Activated CD4-positive, CD25-positive, alpha-beta regulatory T cell treated with anti-CD3 and anti-CD28 coated beads, Interleukin-2, amount 50 U/mL, for 72 hours (primary cell): ENCODE measurements at regions not wholly inside any gene's neighbourhood (a gene's known extent, or its start where the extent isn't known, plus 50 kb on each side); places are given as distances from the start of the nearest gene placed in this dataset.
"Not testable (repeated sequence)": the region's sequence is repeated elsewhere in the genome, so short reads cannot be mapped to it uniquely, and the experiment has no call there.

Experiments used
- DNase-seq: peaks from one replicate; pipeline ENCODE4 v3.0.0; 2021

DNA sequence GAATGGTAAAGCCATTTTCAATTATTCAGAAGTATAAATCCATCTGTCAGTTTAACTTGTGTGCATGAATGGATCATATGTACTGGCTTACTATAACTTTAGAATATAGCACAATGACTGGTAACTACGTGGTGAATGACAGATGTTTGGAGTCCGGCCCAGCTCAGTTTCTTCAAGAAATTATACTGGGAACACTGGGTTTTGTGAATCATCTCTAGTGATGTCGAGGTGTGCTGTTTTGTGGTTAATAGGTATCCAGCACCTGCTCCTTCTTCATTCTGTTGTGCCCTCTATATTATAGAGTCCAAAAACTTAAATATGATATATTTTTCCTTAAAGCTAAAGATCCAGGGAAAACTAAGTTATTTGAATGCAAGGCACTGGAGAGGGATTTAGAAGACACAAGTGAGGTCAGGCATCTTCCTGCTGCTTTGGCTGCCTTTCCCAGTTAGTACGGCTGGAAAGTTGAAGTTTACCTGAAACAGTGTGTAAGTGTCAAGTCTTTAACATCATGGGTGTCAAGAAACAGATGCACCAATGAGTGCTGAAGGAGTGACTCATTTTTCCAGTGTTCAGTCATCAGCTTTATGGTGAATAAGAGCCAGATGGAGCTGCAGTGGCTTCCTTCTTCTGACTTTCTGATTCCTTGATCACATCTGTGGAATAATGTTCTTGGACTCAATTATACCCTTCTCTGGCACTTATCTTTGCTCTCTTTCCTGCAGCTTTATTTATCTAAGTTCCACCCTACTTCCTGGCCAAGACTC is 1079.5 kb upstream of the CELF4 start:
- no peak for DNase-seq

DNA sequence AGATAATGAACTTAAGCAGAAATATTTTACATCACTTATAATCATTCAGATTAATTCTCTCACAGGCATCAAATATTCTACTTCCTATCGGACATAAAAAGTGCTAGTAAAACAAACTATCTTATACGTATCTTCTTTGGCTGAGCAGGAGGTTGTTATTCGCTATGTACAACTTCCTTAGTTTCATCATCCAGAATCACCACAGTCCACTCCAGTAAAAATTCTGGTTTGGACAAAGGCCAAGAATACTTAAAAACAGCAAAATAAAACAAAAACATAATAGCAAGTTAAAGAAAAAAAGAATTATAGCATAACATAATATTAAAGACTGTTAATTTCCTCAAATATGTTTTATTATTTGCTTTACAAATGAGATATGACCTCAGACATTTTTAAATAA is 1077.1 kb upstream of the CELF4 start:
- DNase-seq, result no peak

DNA sequence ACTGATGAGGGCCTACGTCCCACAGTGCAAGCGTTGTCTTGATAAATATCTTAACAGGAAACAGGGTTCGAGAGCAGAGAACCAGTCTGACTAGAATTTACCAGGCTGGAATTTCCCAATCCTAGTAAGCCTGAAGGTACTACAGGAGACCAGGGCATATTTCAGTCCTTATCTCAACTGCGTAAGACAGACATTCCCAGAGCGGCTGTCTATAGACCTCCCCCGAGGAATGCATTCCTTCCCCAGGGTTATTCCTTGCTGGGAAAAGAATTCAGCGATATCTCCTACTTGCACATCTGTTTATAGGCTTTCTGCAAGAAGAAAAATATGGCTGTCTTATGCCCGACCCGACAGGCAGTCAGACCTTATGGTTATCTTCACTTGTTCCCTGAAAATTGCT is 1074.1 kb upstream of the CELF4 start:
- not testable (repeated sequence) for DNase-seq

DNA sequence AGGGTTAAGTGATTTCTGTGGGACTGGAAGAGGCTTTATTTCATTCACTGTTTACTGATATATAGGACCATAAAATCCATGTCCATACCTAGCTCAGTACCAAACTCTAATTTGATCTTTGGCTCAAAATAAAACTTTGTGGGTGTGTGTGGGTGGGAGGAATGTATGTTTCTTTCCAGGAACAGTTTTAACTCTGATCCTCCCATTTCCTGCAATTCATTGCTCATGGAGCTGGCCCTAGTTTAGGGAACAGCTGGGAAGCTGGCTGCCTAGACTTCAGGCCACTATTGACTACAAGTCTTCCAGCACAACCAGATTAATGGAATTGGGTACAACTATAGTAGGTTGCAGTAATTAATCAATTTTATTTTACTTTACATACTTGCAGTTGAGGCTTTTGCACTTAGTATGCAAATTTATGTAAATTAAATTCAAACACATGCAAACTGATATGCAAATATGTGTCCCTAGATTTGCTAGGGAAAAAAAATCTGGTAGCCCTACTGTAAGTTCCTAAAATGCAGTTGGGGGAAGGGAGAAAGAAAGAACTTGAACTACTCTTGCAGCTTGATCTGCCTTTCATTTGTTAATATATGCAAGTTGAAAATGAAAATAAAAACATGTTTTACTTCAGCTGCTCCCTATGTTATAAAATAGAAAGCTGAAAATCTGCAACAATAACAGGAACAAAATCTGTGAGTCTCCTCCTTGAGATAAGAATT is 1070.3 kb upstream of the CELF4 start:
- DNase-seq, result no peak

DNA sequence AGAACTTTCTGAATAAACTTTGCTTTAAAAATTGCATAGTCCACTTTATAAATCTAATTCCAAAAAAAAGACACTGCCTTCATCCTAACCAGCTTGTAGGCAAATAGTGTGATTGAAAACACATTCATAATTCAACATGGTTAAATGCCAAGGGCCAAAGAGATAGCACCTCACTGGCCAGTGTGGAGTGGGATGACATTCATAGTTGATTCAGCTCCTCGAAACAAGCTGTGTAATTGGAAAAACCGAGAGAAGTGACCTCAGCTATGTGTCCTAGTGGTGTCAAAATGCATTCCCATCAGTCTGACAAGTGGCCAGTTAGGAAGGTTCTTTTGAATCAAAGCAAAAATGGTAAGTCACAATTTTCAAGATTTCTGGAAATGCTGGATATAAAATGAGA is 1068.5 kb upstream of the CELF4 start:
- DNase-seq, result no peak

DNA sequence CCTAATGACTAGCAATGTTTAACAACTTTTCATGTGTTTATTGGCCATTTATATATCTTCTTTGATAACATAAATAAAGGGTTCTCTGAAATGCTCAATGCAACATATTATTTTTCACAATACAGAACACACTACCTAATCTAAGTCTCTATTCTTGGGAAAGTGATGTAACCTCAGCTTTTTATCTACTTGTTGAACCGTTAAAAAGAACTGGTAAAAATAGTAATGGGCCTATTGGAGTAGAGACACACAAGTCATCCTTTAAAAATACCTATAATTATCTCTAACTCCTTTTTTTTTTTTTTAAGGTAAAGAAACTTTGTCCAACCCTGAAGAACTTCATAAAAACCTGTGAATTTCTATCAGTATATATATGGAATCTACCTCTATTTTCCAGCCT is 1067.7 kb upstream of the CELF4 start:
- DNase-seq, result no peak

DNA sequence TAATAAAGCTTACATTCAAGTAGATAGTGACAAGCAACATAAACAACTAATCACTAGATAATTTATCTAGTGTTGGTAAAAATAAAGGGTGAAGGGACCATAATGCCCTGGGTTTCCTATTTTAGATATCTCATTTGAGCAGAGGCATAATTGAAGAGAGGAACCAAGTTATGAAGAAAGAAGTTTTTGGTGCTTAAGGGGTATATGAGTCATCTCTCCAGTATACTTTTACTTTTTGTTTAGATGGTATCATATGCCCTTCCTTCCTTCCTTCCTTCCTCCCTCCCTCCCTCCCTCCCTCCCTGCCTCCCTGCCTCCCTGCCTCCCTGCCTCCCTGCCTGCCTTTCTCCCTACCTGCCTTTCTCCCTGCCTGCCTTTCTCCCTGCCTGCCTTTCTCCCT is 1053.5 kb upstream of the CELF4 start:
- DNase-seq, result no peak

DNA sequence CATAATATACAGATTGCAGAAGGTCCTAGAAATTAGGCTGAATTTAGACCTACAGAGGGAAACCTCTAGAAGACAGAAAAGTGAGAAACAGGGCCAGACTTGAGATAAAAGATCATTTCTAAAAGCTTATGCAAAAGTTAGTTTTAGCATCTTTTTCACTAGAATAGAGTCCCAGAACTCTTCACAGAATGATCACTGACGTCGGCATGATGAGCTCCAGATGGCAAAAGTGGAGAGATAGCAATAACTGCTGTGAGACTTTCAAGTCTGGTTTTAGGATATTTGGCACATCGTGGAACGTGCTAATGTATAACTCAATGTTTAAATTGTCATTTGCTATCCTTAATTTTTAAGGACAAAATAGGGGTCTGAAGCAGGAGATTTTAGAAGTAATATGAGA is 1050.7 kb upstream of the CELF4 start:
- no peak for DNase-seq

DNA sequence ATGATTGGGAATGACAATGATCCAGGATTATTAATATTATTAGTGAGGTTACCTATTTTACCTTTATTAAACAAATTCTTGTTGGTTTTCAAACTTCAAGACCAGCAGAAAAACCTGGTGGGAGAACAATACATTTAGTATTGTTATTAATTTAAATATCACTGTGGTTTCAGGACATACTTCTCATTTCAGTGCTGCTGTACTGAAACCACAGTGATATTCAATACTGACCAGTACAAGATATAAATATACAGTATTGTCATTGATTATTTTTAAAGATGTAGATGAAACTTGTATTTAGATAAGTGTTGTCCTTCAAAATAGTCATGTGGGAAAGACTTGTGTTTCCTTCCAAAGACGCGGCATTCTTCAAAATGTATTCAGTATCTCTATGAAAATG is 1047.3 kb upstream of the CELF4 start:
- DNase-seq, result no peak

DNA sequence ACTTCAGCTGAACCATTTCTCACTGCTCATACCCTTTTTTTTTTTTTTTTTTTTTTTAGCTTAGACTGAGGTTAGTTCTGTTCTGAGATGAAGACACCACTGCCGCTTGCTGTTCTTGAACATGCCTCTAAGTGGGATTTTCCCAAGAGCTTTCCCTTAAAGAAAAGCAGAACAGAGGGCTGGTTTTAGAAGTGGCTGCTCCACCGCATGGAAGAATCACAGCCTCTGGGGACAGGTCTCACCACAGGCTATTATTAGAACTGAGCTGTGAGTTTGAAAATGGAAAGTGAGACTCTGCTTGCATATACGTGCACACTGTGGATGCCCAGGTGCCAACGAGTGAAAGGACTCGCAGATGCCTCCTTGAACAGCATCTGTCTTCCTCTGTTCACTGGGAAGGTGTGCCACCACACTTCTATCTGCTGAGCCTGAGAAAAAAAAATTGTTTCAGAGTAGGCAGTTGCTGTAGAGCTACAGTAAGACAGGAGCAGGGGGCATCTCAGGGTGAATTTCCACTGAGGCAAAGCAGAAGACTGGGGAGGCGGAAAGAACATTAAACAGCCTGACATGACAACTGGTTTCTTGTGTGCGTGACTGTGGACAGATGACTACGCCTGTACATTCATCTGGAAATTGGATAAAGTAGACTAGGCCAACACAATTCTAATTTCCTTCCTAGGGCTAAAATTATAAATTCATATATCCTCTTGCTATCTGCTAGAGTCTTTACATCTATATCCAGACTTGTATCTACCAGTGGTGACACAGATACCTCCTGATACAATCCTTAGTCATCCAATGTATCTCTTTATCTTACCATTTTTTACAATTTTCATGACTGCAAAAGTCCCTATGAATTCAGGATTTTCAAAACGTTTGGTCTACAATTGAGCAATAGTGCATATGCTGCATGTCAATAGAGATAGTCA is 1045.7 kb upstream of the CELF4 start:
- no peak for DNase-seq

DNA sequence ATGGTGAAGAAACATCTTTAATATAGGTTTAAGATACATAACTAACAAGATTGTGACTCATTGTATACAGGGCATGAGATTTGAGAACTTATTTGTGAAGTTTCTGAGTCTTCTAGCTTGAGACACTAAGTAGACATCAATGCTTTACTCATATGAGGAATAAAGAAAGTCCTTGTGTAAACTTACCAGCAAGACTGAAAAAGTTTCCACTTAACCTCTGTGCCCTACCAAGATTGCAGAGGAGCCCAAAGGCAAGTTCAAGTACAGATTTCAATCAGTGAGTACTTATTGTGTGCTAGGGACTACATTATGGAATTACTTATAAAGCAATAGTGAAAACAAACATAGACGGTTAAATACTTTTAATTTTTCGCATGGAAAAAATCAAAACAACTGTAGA is 1041.2 kb upstream of the CELF4 start:
- no peak for DNase-seq

DNA sequence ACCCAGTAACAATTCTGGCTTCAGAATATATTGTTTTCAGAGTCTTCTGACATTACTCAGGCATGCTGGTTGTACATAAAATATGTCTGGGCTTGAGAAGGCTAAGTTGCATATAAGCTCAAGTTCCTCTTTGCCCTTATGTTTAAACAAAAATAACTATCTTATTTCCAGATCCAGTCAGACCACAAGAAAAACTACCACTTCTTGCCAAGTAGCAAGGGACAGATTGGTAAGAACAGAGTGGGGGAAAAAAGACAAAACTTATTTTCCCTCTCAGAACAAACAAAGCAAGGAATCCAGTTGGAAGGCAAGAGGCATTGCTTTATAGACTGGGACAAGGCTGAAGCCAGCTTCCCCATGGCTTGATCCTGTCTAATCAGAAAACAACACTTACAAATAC is 1036.7 kb upstream of the CELF4 start:
- no peak for DNase-seq

DNA sequence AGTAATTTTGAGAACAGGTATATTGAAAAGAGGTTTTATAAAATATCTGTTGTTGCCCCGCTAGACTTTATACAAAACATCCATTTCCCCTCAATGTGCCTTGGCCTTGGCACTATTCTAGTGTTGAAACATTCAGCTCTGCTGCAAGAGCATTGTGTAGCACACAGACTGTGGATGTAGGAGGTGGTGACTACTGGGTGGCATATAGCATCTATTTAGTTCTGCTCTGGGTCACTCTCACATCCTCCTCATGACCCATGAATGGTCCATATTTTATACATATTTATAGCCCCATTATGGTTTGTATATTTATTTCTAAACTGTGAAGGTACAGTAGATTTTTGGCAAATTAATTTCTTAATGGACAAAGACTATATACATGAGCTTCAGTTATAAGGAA is 1022.0 kb upstream of the CELF4 start:
- no peak for DNase-seq

DNA sequence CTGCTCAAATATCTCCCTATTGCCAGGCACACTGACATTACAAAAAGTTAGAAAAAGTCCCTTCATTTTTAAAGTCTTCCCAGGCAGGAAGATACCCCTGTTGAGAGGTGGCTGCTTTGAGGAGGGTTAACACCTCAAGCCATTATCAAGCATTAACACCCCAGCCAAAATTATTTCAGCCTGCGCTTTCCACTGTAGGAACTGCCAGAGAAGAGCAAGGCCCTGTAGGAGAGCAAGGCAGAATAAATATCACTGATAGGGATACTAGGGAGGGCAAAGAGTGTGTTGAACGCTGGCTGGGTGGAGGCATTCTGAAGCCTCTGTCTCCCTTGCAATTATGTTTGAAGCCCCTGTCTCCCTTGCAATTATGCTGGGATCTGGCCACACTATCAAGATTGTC is 1020.7 kb upstream of the CELF4 start:
- DNase-seq, result no peak

DNA sequence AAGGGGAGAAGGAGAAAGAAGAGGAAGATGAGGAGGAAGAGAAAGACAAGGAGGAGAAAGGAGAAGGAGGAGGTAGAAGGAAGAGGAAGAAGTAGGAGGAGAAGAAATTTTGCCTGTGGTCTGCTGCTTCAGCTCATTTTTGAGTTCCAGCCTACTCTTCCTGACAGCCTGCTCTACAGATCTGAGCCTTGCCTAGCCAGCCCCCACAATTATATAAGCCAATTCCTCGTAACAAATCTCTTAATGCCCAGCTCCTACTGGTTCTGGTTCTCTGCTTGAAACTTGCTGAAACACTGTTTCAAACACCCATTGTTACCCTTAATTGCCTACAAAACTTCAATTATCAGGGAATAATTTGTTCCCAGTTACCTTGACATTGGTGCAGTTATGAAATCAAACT is 1014.2 kb upstream of the CELF4 start:
- DNase-seq, result no peak

DNA sequence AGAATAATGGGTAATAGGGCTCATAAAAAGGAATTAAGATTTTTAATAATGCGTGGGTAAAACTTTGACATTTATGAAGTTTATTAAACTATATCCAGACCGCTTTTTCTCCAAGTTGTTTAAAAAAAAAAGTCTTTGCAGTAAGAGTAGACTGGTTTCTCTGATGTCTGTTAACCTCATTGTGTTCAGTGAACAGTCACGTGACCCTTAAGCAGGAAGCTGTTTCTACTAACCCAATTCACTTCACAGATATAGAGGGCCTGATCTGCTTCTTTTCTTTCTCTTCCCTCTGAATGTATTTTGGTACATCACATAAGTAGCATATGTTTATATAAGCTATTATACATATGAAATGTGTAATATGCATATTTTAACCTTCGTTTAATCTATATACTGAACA is 1011.3 kb upstream of the CELF4 start:
- DNase-seq, result no peak

DNA sequence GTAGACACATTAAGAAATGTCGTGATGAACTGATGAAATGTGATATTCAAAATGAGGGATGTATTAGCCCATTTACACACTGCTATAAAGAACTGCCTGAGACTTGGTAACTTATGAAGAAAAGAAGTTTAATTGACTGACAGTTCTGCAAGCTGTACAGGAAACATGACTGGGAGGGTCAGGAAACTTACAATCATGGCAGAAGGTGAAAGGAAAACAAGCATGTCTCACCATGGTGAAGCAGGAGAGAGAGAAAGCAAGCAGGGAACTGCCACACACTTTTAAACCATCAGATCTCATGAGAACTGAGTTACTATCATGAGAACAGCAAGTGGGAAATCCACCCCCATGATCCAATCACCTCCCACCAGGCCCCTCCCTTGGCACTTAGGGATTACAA is 1010.8 kb upstream of the CELF4 start:
- DNase-seq, result no peak

DNA sequence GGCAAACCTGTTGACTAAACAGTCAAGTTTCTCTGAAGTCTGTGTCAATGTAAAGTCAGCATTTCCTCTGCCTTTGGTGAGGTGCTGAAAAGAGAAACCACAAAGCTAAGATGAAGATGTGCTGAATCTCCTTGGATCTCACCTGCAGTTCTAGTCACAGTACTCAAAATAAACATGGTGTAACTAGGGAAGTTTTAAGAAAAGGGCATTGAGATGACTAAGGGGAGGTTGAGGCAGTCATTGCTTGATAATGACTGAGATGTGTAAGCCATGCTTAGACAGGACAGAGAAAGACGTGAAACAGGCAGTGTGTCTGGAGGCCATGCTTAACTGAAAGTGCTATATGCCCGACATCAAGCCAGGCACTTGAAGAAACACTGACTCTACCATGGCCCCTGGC is 1010.0 kb upstream of the CELF4 start:
- no peak for DNase-seq

DNA sequence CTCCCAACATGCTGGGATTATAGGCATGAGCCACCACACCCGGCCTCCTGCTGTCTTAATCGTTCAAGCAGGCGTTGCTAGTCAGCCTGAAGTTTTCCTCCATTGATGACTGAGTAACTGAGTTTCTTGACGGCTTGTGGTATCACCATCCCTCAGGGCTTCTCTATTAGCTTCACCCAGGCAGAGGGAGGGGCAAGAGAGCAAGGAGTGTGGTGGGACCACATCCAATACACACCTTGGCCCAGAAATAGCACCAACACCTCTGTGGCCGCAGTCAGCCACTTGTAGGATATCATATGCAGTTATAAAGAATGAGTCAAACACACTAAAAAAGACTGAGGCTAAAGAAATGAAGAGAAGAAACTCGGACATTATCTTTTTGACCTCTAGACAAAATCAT is 1009.4 kb upstream of the CELF4 start:
- no peak for DNase-seq

DNA sequence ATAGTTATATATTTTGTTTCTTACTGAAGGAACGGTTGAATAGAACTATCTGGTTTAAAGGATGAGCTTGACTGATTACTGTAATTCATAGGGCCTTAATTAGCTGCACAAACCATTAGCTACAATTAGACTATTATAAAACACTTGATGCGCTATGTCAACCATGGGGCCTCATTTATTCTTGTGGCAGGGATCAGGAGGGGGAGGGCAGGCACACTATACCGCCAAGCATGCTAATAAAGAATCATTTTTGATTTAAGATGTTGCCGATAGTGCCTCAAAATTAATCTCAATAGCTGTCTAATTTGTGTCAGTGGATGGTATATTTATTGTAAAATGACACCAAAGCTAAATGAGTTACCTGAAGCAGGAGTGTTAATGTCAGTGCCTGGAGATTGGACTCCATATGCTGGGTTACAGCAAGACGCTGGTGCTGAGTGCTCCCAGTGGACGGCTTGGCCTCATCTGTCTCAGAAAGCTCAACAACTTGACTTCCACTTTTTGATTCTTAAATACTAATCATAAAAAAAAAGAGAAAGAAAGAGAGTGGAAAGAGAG is 1007.0 kb upstream of the CELF4 start:
- no peak for DNase-seq

DNA sequence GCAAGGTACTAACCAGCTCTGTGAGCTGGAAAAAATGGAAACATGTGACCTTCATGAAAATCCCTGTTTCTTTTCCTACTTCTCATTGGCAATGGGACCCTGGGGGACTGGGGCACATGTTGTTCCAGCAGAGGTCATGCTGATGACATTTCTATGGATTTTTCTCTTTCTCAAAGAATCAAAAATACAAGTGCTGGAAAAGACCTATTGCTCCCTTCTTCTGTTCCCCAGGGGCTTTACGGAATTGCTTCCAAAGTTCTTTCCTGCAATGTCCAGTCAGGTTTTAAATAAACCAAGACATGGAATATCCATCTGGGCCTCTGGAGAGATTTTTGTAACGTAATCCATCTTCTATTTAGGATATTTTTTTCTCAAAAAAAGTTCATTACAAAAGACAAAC is 1006.1 kb upstream of the CELF4 start:
- no peak for DNase-seq

DNA sequence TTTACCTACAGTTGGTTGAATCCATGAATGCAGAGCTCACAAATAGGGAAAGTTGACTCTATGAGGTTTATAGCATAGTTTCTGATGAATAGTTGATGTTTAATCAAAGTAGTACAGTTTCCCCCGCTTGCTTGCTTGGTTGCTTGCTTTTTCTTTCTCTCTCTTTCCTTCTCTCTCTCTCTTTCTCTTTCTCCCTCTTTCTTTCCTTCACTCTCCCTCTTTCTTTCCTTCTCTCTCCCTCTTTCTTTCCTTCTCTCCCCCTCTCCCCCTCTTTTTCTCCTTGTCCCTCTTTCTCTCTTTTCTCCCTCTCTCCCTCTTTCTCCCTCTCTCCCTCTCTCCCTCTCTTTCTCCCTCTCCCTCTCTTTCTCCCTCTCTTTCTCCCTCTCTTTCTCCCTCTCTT is 999.9 kb upstream of the CELF4 start:
- DNase-seq, result no peak

DNA sequence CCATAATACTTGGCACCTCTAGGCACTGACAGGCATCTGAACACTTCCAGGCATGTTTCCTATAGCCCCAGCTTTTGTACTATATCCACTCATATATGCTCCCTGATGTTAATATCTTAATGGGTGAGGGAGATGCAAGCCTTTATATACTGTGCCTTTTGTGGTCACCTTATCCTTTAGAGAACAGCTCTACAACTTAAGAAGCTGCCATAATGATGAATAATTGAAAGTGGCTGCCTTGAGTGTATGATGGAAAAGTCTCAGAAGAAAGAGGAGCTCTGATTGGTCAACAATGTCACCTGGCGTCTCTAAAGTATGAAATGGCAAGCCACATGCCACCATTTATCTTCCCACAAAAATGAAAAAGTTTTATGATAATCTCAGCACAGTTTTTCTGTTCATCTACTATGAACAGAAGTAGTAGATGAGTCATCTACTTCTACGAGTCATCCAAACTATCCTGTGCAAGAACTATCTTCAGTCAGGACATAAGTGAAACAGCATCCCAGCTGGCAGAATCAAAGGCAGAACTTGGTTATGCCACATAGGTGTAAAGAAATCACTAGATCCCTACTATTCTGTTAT is 997.9 kb upstream of the CELF4 start:
- DNase-seq, result no peak
